Neural progenitor cell (in vitro differentiated cells): ENCODE measurements at regions not wholly inside any gene's neighbourhood (a gene's known extent, or its start where the extent isn't known, plus 50 kb on each side); places are given as distances from the start of the nearest gene placed in this dataset.

Experiments used
- CTCF ChIP-seq: fragments of 200-600 bp; sonication (generic); IDR thresholded peaks from 2 replicates; pipeline ENCODE4 v1.5.1; 2017; ENCODE audit warnings: antibody characterized with exemption, mild to moderate bottlenecking
- EZH2 ChIP-seq: fragments of 200-600 bp; sonication (generic); IDR thresholded peaks from 2 replicates; pipeline ENCODE4 v1.6.1; 2017; ENCODE audit warnings: antibody characterized with exemption, mild to moderate bottlenecking, moderate library complexity

GRCh38 chr2:153812632-153813031 is 59.1 kb upstream of the GALNT13 start:
- TF ChIP-seq CTCF (no peak), EZH2 (no peak)
